ENCODE measurements at regions not wholly inside any gene's neighbourhood (a gene's known extent, or its start where the extent isn't known, plus 50 kb on each side); places are given as distances from the start of the nearest gene placed in this dataset.
A peak's percentile ranks its signal among the peaks of the same experiment; 100 is the strongest.

GRCh38 chr2:145408980-145409379 lies 889.1 kb upstream of the ZEB2 start:
- FAIRE-seq: no peak
- Histone ChIP-seq H3K27ac (ENCODE audit: low read depth, low read length) (no peak overlapping the region), H3K4me3 (ENCODE audit: insufficient read depth, low read depth, low read length) (no peak overlapping the region), H3K4me1 (ENCODE audit: insufficient read depth, low read length) (no peaks in the 10 kb centered on the region), H3K36me3 (ENCODE audit: insufficient read depth, low read length) (no peaks in the 10 kb centered on the region), H2AFZ (ENCODE audit: low read depth, low read length) (no peak overlapping the region), H4K20me1 (ENCODE audit: insufficient read depth, low read length) (no peaks in the 10 kb centered on the region), H3K79me2 (ENCODE audit: insufficient read depth, low read length) (no peaks in the 10 kb centered on the region), H3K9ac (ENCODE audit: low read length) (no peak overlapping the region), H3K27me3 (ENCODE audit: insufficient read depth, low read length) (no peaks in the 10 kb centered on the region), H3K4me2 (ENCODE audit: low read length) (no peak overlapping the region), H3K9me3 (ENCODE audit: insufficient read depth, low read depth, low read length) (no peaks in the 10 kb centered on the region)
- peaks cover 5% of the 10 kb centered on the region for H3K4me1 Mint-ChIP-seq (ENCODE audit: low read depth, unreplicated experiment)
- no peak overlapping the region for H3K4me3 Mint-ChIP-seq (ENCODE audit: unreplicated experiment)
- TF ChIP-seq, protein P1, sequence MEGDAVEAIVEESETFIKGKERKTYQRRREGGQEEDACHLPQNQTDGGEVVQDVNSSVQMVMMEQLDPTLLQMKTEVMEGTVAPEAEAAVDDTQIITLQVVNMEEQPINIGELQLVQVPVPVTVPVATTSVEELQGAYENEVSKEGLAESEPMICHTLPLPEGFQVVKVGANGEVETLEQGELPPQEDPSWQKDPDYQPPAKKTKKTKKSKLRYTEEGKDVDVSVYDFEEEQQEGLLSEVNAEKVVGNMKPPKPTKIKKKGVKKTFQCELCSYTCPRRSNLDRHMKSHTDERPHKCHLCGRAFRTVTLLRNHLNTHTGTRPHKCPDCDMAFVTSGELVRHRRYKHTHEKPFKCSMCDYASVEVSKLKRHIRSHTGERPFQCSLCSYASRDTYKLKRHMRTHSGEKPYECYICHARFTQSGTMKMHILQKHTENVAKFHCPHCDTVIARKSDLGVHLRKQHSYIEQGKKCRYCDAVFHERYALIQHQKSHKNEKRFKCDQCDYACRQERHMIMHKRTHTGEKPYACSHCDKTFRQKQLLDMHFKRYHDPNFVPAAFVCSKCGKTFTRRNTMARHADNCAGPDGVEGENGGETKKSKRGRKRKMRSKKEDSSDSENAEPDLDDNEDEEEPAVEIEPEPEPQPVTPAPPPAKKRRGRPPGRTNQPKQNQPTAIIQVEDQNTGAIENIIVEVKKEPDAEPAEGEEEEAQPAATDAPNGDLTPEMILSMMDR (IDR thresholded peaks at IDR 0.05; ENCODE audit: insufficient read depth, low read depth, low read length): no peak
- H3K27ac Mint-ChIP-seq (ENCODE audit: unreplicated experiment): no peak overlapping the region
- H3K9me3 Mint-ChIP-seq (ENCODE audit: unreplicated experiment): no peaks in the 10 kb centered on the region
- H3K27me3 Mint-ChIP-seq (ENCODE audit: low read depth, unreplicated experiment): no peaks in the 10 kb centered on the region
- no peaks in the 10 kb centered on the region for H3K36me3 Mint-ChIP-seq (ENCODE audit: low read depth, unreplicated experiment)
- DNase-seq (ENCODE audit: low read depth): peak; percentile 14

- no peak overlapping the region for H3K4me2 ChIP-seq (ENCODE audit: low read length)
These were observed 884.8 kb upstream of the ZEB2 start for GRCh38 chr2:145404690-145405089.

DNA sequence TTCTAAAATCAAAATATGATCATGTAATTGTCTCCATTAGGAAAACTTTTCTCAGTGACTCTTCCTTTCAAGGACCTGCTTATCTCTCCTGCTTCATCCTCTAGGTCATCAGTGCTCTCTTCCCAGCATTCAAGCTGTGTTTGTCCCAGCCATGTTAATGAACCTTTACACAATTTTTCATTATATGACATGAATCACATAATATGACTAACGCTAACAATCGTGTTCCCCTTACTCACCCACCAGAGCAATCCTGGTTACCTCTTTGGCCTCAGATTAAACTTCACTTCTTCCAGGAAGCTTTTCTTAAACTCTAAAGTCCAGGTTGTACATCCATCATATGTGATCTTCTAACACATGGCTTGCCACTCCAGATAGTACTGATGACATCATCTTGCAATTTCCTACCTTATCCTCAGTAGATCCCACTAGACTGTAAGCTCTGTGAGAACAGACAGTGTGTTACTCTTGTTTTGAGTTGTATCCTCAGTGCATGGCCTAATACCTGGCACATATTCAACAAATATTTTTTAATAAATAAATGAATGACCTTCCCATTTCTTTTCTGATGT lies 882.9 kb upstream of the ZEB2 start:
- DNase-seq (ENCODE audit: low read depth) (peak; percentile 23), FAIRE-seq (no peak)
- H3K9ac ChIP-seq (ENCODE audit: low read length): no peak overlapping the region
- H3K4me2 ChIP-seq (ENCODE audit: low read length): no peak overlapping the region
- H3K4me1 ChIP-seq (ENCODE audit: insufficient read depth, low read length): no peaks in the 10 kb centered on the region
- no peaks in the 10 kb centered on the region for H4K20me1 ChIP-seq (ENCODE audit: insufficient read depth, low read length)
- H2AFZ ChIP-seq (ENCODE audit: low read depth, low read length): no peak overlapping the region
- Mint-ChIP-seq H3K27ac (ENCODE audit: unreplicated experiment) (no peak overlapping the region), H3K9me3 (ENCODE audit: unreplicated experiment) (no peaks in the 10 kb centered on the region), H3K36me3 (ENCODE audit: low read depth, unreplicated experiment) (peaks cover 2% of the 10 kb centered on the region), H3K4me1 (ENCODE audit: low read depth, unreplicated experiment) (peaks cover 5% of the 10 kb centered on the region), H3K4me3 (ENCODE audit: unreplicated experiment) (no peak overlapping the region), H3K27me3 (ENCODE audit: low read depth, unreplicated experiment) (no peaks in the 10 kb centered on the region)
- H3K79me2 ChIP-seq (ENCODE audit: insufficient read depth, low read length): no peaks in the 10 kb centered on the region
- H3K9me3 ChIP-seq (ENCODE audit: insufficient read depth, low read depth, low read length): no peaks in the 10 kb centered on the region
- no peaks in the 10 kb centered on the region for H3K36me3 ChIP-seq (ENCODE audit: insufficient read depth, low read length)
- H3K27ac ChIP-seq (ENCODE audit: low read depth, low read length): no peak overlapping the region
- H3K4me3 ChIP-seq (ENCODE audit: insufficient read depth, low read depth, low read length): no peak overlapping the region
- TF ChIP-seq EZH2 (IDR thresholded peaks at IDR 0.05; ENCODE audit: insufficient read depth, low read length): no peak
- TF ChIP-seq, protein P1 (IDR thresholded peaks at IDR 0.05; ENCODE audit: insufficient read depth, low read depth, low read length): no peak
- H3K27me3 ChIP-seq (ENCODE audit: insufficient read depth, low read length): no peaks in the 10 kb centered on the region

More at GRCh38 chr2:145404690-145405089, 884.8 kb upstream of the ZEB2 start:
- no peak overlapping the region for H2AFZ ChIP-seq (ENCODE audit: low read depth, low read length)
- no peak overlapping the region for H3K27ac Mint-ChIP-seq (ENCODE audit: unreplicated experiment)
- H3K4me3 ChIP-seq (ENCODE audit: insufficient read depth, low read depth, low read length): no peak overlapping the region
- no peaks in the 10 kb centered on the region for H3K9me3 Mint-ChIP-seq (ENCODE audit: unreplicated experiment)
- no peak for TF ChIP-seq EZH2 (IDR thresholded peaks at IDR 0.05; ENCODE audit: insufficient read depth, low read length)
- TF ChIP-seq, protein P1 (IDR thresholded peaks at IDR 0.05; ENCODE audit: insufficient read depth, low read depth, low read length): no peak
- H4K20me1 ChIP-seq (ENCODE audit: insufficient read depth, low read length): no peaks in the 10 kb centered on the region
- H3K79me2 ChIP-seq (ENCODE audit: insufficient read depth, low read length): no peaks in the 10 kb centered on the region
- FAIRE-seq: no peak
- H3K27ac ChIP-seq (ENCODE audit: low read depth, low read length): no peak overlapping the region
- no peaks in the 10 kb centered on the region for H3K36me3 ChIP-seq (ENCODE audit: insufficient read depth, low read length)
- H3K9me3 ChIP-seq (ENCODE audit: insufficient read depth, low read depth, low read length): no peaks in the 10 kb centered on the region
- no peak overlapping the region for H3K4me3 Mint-ChIP-seq (ENCODE audit: unreplicated experiment)
- no peak for DNase-seq (ENCODE audit: low read depth)
- H3K4me1 ChIP-seq (ENCODE audit: insufficient read depth, low read length): no peaks in the 10 kb centered on the region
- H3K36me3 Mint-ChIP-seq (ENCODE audit: low read depth, unreplicated experiment): no peaks in the 10 kb centered on the region
- H3K4me1 Mint-ChIP-seq (ENCODE audit: low read depth, unreplicated experiment): peaks cover 5% of the 10 kb centered on the region
- no peaks in the 10 kb centered on the region for H3K27me3 Mint-ChIP-seq (ENCODE audit: low read depth, unreplicated experiment)
- H3K27me3 ChIP-seq (ENCODE audit: insufficient read depth, low read length): no peaks in the 10 kb centered on the region
- H3K9ac ChIP-seq (ENCODE audit: low read length): no peak overlapping the region

Data from astrocyte (in vitro differentiated cells and primary cell).